ENCODE measurements at regions not wholly inside any gene's neighbourhood (a gene's known extent, or its start where the extent isn't known, plus 50 kb on each side); places are given as distances from the start of the nearest gene placed in this dataset.
"Not testable (repeated sequence)": the region's sequence is repeated elsewhere in the genome, so short reads cannot be mapped to it uniquely, and the experiment has no call there.

DNA sequence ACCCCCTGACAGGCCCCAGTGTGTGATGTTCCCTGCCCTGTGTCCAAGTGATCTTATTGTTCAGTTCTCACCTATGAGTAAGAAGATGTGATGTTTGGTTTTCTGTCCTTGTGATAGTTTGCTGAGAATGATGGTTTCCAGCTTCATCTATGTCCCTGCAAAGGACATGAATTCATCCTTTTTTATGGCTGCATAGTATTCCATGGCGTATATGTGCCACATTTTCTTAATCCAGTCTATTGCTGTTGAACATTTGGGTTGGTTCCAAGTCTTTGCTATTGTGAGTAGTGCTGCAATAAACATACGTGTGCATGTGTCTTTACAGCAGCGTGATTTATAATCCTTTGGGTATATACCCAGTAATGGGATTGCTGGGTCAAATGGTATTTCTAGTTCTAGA lies 156.1 kb downstream of the SEPTIN7 start:
- not testable (repeated sequence) for DNase-seq (ENCODE audit: low read depth); H3K4me3 ChIP-seq (ENCODE audit: control insufficient read depth, low read depth, low read length)

DNA sequence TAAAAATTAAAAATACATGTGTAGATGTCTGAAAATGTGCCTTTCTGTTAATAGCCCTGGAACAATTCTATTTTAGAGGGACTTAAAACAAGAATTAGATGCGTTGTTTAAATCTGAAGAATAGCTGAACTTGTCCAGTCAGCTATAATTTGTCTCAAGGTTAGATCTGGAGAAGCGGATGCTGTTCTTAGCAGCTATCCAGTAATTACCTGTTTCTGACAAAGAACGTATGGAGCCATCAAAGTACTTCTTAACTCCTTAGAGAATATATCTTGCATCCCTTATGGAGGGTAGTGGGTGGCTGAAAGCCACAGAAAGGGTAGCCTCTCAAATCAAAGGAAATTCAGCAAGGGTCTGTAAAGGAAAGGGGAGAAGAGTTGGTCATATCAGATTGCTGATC lies 160.4 kb downstream of the SEPTIN7 start:
- H3K4me3 ChIP-seq (ENCODE audit: control insufficient read depth, low read depth, low read length); DNase-seq (ENCODE audit: low read depth): not testable (repeated sequence)

DNA sequence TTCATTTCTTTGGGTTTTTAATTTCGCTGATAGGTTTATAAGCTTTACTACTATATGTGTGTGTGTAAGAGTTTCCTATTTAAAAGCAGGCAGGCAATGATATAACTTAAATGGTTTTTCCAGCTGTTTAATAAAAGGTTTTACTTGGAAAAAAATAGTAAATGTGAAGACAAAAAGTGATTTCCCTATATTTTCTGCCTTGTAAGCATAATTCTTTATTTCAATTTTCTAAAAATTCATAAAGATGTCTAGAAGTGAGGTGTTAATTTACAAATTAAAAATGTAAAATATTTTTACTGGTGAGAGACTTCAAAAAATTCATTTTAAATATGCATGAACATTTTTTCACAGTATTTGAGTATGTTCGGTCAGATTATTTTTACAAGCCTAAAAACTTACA lies 161.8 kb downstream of the SEPTIN7 start:
- not testable (repeated sequence) for DNase-seq (ENCODE audit: low read depth); H3K4me3 ChIP-seq (ENCODE audit: control insufficient read depth, low read depth, low read length)

- no peak for TF ChIP-seq CTCF (conservative IDR thresholded peaks at IDR 0.05; ENCODE audit: control insufficient read depth, insufficient read depth, low read depth, low read length)
- DNase-seq (ENCODE audit: low read depth): no peak
- H3K4me3 ChIP-seq (ENCODE audit: control insufficient read depth, low read depth, low read length): no peak overlapping the region
These were observed 166.7 kb downstream of the SEPTIN7 start for GRCh38 chr7:35967366-35968139.

DNA sequence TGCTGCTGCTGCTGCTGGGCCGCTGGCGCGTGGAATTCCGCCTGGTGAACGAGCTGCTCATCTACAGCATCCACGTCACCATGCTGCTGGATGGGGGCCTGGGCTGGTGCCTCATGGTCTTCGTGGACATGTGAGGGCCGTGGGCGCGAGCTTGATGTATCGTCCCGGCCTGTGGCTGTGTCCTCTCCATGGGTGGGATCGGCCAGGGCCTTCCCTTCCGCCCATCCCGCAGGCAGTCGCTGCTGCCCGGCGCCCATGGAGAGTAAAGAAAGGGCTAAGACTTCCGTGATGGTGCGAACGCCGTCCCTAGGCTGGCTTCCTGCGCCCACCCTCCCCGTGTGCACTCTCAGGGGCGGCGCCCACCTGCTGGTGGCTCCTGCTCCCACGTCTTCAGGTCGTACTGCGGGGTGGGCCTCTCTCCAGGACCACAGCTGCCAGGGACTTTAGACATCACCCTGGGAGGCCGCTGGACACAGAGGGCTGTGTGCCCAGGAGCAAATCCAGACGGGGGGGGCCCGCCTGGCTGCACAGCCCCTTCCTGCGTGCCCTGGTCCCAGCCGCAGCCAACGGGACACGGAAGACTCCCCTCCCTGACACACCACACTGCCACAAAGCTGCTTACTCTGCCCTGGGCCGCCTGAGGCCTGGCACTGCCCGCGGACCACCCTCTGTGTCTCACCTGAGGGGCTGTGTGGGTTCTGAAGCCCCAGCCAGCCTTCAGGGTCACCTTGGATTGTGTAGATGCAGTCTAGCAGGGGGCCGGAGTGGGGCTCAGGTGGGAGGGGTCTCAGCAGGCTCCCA lies 167.5 kb downstream of the SEPTIN7 start:
- H3K4me3 ChIP-seq (ENCODE audit: control insufficient read depth, low read depth, low read length): no peak overlapping the region
- DNase-seq (ENCODE audit: low read depth): no peak
- TF ChIP-seq CTCF (conservative IDR thresholded peaks at IDR 0.05; ENCODE audit: control insufficient read depth, insufficient read depth, low read depth, low read length): no peak

- DNase-seq (ENCODE audit: low read depth): no peak
- TF ChIP-seq CTCF (conservative IDR thresholded peaks at IDR 0.05; ENCODE audit: control insufficient read depth, insufficient read depth, low read depth, low read length): no peak
- H3K4me3 ChIP-seq (ENCODE audit: control insufficient read depth, low read depth, low read length): no peak overlapping the region
These were observed 168.2 kb downstream of the SEPTIN7 start for GRCh38 chr7:35969066-35969465.

DNA sequence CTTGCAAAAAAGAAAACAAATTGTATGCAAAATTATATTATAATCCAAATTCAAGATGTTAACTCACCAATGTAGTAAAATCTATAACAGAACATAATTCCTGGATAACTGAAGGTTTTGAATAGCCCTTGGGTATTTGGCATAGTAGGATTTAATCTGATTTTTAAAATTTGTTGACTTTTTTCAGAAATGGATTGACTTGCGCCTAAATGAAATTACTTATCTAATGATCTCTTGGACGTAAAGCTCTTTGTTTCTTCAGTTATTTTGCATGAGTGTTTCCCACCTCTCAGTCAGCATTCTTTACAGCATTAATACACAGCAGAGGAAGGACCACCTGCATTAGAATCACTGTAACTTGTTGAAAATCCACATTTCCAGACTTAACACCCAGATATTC lies 169.6 kb downstream of the SEPTIN7 start:
- no peak for TF ChIP-seq CTCF (conservative IDR thresholded peaks at IDR 0.05; ENCODE audit: control insufficient read depth, insufficient read depth, low read depth, low read length)
- DNase-seq (ENCODE audit: low read depth): no peak
- H3K4me3 ChIP-seq (ENCODE audit: control insufficient read depth, low read depth, low read length): no peak overlapping the region

- H3K4me3 ChIP-seq (ENCODE audit: control insufficient read depth, low read depth, low read length): no peak overlapping the region
These were observed 170.5 kb downstream of the SEPTIN7 start for GRCh38 chr7:35971133-35971891.

More at GRCh38 chr7:35971133-35971891, 170.5 kb downstream of the SEPTIN7 start:
- no peak for DNase-seq (ENCODE audit: low read depth)
- TF ChIP-seq CTCF (conservative IDR thresholded peaks at IDR 0.05; ENCODE audit: control insufficient read depth, insufficient read depth, low read depth, low read length): no peak
